H9 (cell line): ENCODE measurements at regions not wholly inside any gene's neighbourhood (a gene's known extent, or its start where the extent isn't known, plus 50 kb on each side); places are given as distances from the start of the nearest gene placed in this dataset.

Source experiments
- DNase-seq: peaks from one replicate; pipeline ENCODE4 v3.0.0-alpha.2; 2017
- H2AFZ ChIP-seq: one replicate; pipeline ENCODE4 v1.6.1; 2013; ENCODE audit warnings: mild to moderate bottlenecking, low read length, control low read depth, moderate library complexity
- H2AK5ac ChIP-seq: 2 replicates; pipeline ENCODE4 v1.6.1; 2013; ENCODE audit warnings: low read length, control low read depth, mixed read lengths; ENCODE audit not compliant: insufficient read length
- H2BK120ac ChIP-seq: one replicate; pipeline ENCODE4 v1.6.1; 2013; ENCODE audit warnings: low read depth, mild to moderate bottlenecking, low read length, control low read depth, inconsistent platforms; ENCODE audit not compliant: poor library complexity, severe bottlenecking
- H2BK12ac ChIP-seq: 2 replicates; pipeline ENCODE4 v1.6.1; 2013; ENCODE audit warnings: low read length, control low read depth, mixed read lengths, low read depth; ENCODE audit not compliant: insufficient read length
- H2BK15ac ChIP-seq: 2 replicates; pipeline ENCODE4 v1.6.1; 2013; ENCODE audit warnings: low read depth, low read length, control low read depth
- H2BK20ac ChIP-seq: one replicate; pipeline ENCODE4 v1.6.1; 2013; ENCODE audit warnings: low read depth, mild to moderate bottlenecking, low read length, control low read depth, inconsistent platforms; ENCODE audit not compliant: poor library complexity, severe bottlenecking
- H2BK5ac ChIP-seq: 2 replicates; pipeline ENCODE4 v1.6.1; 2013; ENCODE audit warnings: low read length, control low read depth, mixed read lengths; ENCODE audit not compliant: insufficient read length
- H3K14ac ChIP-seq: 2 replicates; pipeline ENCODE4 v1.6.1; 2013; ENCODE audit warnings: low read length, control low read depth; ENCODE audit not compliant: insufficient read depth
- H3K18ac ChIP-seq: 2 replicates; pipeline ENCODE4 v1.6.1; 2013; ENCODE audit warnings: low read depth, mild to moderate bottlenecking, mixed read lengths, low read length, control low read depth; ENCODE audit not compliant: insufficient read length
- H3K23ac ChIP-seq: 2 replicates; pipeline ENCODE4 v1.6.1; 2013; ENCODE audit warnings: low read length, control low read depth, mixed read lengths, low read depth; ENCODE audit not compliant: insufficient read length
- H3K23me2 ChIP-seq: 2 replicates; pipeline ENCODE4 v1.6.1; 2013; ENCODE audit warnings: low read depth, mild to moderate bottlenecking, mixed read lengths, low read length, control low read depth; ENCODE audit not compliant: insufficient read length, poor library complexity, severe bottlenecking
- H3K27ac ChIP-seq: 2 replicates; pipeline ENCODE4 v1.5.1; 2013; ENCODE audit warnings: low read length, control low read depth, mixed read lengths, low read depth; ENCODE audit not compliant: insufficient read length
- H3K27me3 ChIP-seq: 2 replicates; pipeline ENCODE4 v1.6.1; 2013; ENCODE audit warnings: low read length, control low read depth, inconsistent platforms; ENCODE audit not compliant: insufficient read depth
- H3K4ac ChIP-seq: 2 replicates; pipeline ENCODE4 v1.6.1; 2013; ENCODE audit warnings: low read depth, mild to moderate bottlenecking, control low read depth, inconsistent platforms, low read length, moderate library complexity
- H3K4me1 ChIP-seq: 2 replicates; pipeline ENCODE4 v1.6.1; 2013; ENCODE audit warnings: low read length, control low read depth, inconsistent platforms; ENCODE audit not compliant: insufficient read depth
- H3K4me2 ChIP-seq: 2 replicates; pipeline ENCODE4 v1.6.1; 2013; ENCODE audit warnings: low read length, control low read depth, mixed read lengths; ENCODE audit not compliant: insufficient read length, insufficient read depth
- H3K56ac ChIP-seq: 2 replicates; pipeline ENCODE4 v1.6.1; 2013; ENCODE audit warnings: low read depth, mild to moderate bottlenecking, mixed read lengths, low read length, control low read depth; ENCODE audit not compliant: insufficient read length
- H3K79me1 ChIP-seq: 2 replicates; pipeline ENCODE4 v1.6.1; 2013; ENCODE audit warnings: low read depth, mild to moderate bottlenecking, moderate library complexity, low read length, control low read depth, inconsistent platforms; ENCODE audit not compliant: insufficient read depth, poor library complexity, severe bottlenecking
- H3K79me2 ChIP-seq: 2 replicates; pipeline ENCODE4 v1.6.1; 2013; ENCODE audit warnings: low read length, control low read depth, inconsistent platforms; ENCODE audit not compliant: insufficient read depth
- H3K9ac ChIP-seq: 2 replicates; pipeline ENCODE4 v1.6.1; 2013; ENCODE audit warnings: low read length, control low read depth, mixed read lengths; ENCODE audit not compliant: insufficient read length; ENCODE audit errors: extremely low read depth
- H3K9me3 ChIP-seq: one replicate; pipeline ENCODE4 v1.6.1; 2013; ENCODE audit warnings: low read depth, low read length, inconsistent platforms; ENCODE audit not compliant: control insufficient read depth
- H3T11ph ChIP-seq: one replicate; pipeline ENCODE4 v1.6.1; 2013; ENCODE audit warnings: mild to moderate bottlenecking, low read length, control low read depth, inconsistent platforms
- H4K20me1 ChIP-seq: one replicate; pipeline ENCODE4 v1.6.1; 2013; ENCODE audit not compliant: control insufficient read depth, insufficient read length, insufficient read depth
- H4K5ac ChIP-seq: 2 replicates; pipeline ENCODE4 v1.6.1; 2013; ENCODE audit warnings: low read depth, mild to moderate bottlenecking, mixed read lengths, low read length, control low read depth; ENCODE audit not compliant: insufficient read length
- H4K8ac ChIP-seq: replicated peaks from 2 replicates; pipeline ENCODE4 v1.6.1; 2013; ENCODE audit warnings: low read length, control low read depth, mixed read lengths, low read depth; ENCODE audit not compliant: insufficient read length
- H4K91ac ChIP-seq: 2 replicates; pipeline ENCODE4 v1.6.1; 2013; ENCODE audit warnings: low read depth, mild to moderate bottlenecking, moderate library complexity, mixed read lengths, low read length, control low read depth; ENCODE audit not compliant: insufficient read length
- H3K27ac Mint-ChIP-seq, 3 experiments: 2 replicates in 2 of 3; 3 replicates in 1 of 3; pipeline ENCODE4 v1.8.0; 2020 to 2021; ENCODE audit warnings: mixed read lengths in 3 of 3, mild to moderate bottlenecking in 1 of 3, moderate library complexity in 1 of 3
- H3K27me3 Mint-ChIP-seq: 2 replicates; pipeline ENCODE4 v1.8.0; 2021; ENCODE audit warnings: low read depth, mild to moderate bottlenecking, moderate library complexity, mixed read lengths
- H3K36me3 Mint-ChIP-seq, 3 experiments: 2 replicates in 2 of 3; 3 replicates in 1 of 3; pipeline ENCODE4 v1.8.0; 2020 to 2021; ENCODE audit warnings: low read depth in 3 of 3, mixed read lengths in 3 of 3; ENCODE audit not compliant: insufficient read depth in 1 of 3
- H3K4me1 Mint-ChIP-seq, 2 experiments: 2 replicates each; pipeline ENCODE4 v1.8.0; 2020; ENCODE audit warnings: mixed read lengths in 2 of 2
- H3K4me3 Mint-ChIP-seq, 2 experiments: 2 replicates in 1 of 2; 3 replicates in 1 of 2; pipeline ENCODE4 v1.8.0; 2020 to 2021; ENCODE audit warnings: mild to moderate bottlenecking in 2 of 2, mixed read lengths in 2 of 2, moderate library complexity in 1 of 2
- H3K9me3 Mint-ChIP-seq, 2 experiments: 2 replicates in 1 of 2; 3 replicates in 1 of 2; pipeline ENCODE4 v1.8.0; 2020; ENCODE audit warnings: mild to moderate bottlenecking in 2 of 2, mixed read lengths in 2 of 2, moderate library complexity in 1 of 2
- WGBS: extraction: QIAGEN DNeasy Blood & Tissue Kit; methylation state at CpG from one replicate; pipeline ENCODE4 v1.1.7; 2013; ENCODE audit warnings: missing lambda C conversion rate, low lambda C conversion rate, mixed read lengths; ENCODE audit not compliant: insufficient read length; ENCODE audit errors: extremely low coverage; 5-methylcytosine and 5-hydroxymethylcytosine counted together
- TF ChIP-seq, protein P1 (sequence below): fragments of 200-600 bp; sonication (generic); conservative IDR thresholded peaks from 3 replicates; pipeline ENCODE4 v1.8.0; 2021; ENCODE audit warnings: antibody characterized with exemption, mild to moderate bottlenecking

DNA sequence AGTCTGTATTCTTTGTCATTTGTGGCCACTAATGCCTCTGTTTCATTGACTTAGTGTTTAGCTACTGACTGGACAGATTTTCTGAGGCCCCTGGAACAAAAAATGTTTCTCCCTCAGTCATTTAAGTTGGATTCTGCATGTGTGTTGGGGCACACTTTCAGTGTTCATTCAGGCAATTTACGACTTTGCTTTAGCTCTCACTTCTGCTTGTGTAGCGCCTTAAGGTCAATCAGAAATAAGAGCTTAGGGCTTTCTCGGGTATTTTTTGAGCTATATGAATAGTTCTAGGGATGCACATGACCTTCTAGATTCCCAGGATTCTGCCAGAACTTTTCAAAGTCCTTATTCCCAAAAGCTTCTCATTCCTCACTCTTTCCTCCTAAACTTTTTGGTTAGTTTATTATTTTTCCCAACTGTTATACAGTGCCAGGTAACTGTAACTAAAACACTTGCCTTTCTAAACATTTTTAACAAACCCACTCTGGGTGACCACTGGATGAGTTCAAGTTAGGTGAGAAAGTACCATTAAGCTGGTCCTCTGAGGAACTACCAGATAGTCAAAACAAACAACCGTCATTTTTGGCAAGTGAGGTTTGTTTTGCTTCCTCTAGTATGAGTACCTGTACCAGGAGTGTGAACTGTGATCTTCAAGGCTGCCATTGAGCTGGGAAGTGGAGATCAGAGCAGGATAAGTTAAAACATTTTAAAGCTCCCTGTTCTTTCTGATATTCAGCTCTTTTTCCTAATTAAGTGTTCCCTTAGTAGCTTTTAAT lies 571.3 kb upstream of the TLE4 start:
- Histone ChIP-seq H4K20me1 (no peaks in the 10 kb centered on the region), H2BK120ac (no peak overlapping the region), H3K56ac (no peak overlapping the region), H2BK12ac (no peak overlapping the region), H4K91ac (no peak overlapping the region), H2BK20ac (no peak overlapping the region), H3K23me2 (no peaks in the 10 kb centered on the region), H3K4me2 (no peak overlapping the region), H2BK5ac (no peak overlapping the region), H2BK15ac (no peak overlapping the region), H3K9ac (no peak overlapping the region), H4K5ac (no peak overlapping the region), H3K79me1 (no peaks in the 10 kb centered on the region), H3K4ac (no peak overlapping the region), H3K4me1 (no peaks in the 10 kb centered on the region), H3K23ac (no peak overlapping the region), H3T11ph (no peak overlapping the region), H3K79me2 (no peaks in the 10 kb centered on the region), H2AK5ac (no peak overlapping the region), H3K27ac (no peak overlapping the region), H4K8ac (no peak overlapping the region), H3K14ac (no peak overlapping the region), H2AFZ (no peak overlapping the region), H3K18ac (no peak overlapping the region), H3K27me3 (no peaks in the 10 kb centered on the region), H3K9me3 (no peaks in the 10 kb centered on the region)
- Mint-ChIP-seq H3K27ac (no peak overlapping the region), H3K9me3 (no peaks in the 10 kb centered on the region), H3K4me1 (peaks cover 0 to 5% of the 10 kb centered on the region in 2 experiments; a peak in 2 of 4 replicates), H3K27me3 (no peaks in the 10 kb centered on the region), H3K36me3 (no peaks in the 10 kb centered on the region), H3K4me3 (no peak overlapping the region)
- no peak for DNase-seq
- TF ChIP-seq, protein P1, sequence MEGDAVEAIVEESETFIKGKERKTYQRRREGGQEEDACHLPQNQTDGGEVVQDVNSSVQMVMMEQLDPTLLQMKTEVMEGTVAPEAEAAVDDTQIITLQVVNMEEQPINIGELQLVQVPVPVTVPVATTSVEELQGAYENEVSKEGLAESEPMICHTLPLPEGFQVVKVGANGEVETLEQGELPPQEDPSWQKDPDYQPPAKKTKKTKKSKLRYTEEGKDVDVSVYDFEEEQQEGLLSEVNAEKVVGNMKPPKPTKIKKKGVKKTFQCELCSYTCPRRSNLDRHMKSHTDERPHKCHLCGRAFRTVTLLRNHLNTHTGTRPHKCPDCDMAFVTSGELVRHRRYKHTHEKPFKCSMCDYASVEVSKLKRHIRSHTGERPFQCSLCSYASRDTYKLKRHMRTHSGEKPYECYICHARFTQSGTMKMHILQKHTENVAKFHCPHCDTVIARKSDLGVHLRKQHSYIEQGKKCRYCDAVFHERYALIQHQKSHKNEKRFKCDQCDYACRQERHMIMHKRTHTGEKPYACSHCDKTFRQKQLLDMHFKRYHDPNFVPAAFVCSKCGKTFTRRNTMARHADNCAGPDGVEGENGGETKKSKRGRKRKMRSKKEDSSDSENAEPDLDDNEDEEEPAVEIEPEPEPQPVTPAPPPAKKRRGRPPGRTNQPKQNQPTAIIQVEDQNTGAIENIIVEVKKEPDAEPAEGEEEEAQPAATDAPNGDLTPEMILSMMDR: no peak
- WGBS: no CpG with 5 or more reads among the region's 4 CpGs
